ENCODE measurements at regions not wholly inside any gene's neighbourhood (a gene's known extent, or its start where the extent isn't known, plus 50 kb on each side); places are given as distances from the start of the nearest gene placed in this dataset.

DNA sequence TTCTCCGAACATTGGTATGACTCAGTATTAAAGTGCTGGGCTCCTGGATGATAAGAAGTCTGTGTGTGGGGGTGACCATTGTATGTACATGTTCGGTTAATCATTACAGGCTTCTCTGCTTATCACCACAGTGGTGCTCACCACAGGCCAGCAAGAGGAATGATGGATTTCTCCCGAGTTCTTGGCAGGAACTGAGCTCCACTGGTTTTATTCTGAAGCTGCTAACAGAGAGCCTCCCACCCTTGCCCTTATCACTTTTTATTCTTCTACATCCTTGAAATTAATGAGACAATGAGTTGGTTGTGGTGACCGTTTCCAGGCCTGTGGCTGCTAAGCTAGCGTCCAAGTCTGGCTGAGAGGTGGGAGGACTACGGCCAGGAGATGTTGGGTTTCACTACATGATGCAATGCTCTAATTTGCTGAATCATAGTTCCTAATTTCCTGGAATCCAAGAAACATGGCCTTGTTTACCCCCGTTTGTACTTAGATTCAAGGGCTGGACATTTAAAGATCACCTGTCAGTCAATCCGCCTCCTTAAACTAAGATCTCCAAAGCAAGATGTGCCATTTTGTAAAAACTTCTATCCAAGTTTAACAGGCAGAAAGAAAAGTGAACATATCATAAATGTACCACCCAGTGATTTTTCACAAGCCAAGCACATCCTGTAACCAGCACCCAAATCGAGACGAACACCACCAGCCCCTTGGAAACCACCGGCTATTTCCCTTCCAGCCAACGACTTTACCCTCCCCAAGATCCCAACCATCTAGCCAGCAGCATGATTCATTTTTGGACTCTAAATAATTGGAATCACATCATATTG is 172.5 kb downstream of the FOXA2 start:
- no peak for TF ChIP-seq POLR2A (IDR thresholded peaks at IDR 0.05)
- TF ChIP-seq, protein P1, sequence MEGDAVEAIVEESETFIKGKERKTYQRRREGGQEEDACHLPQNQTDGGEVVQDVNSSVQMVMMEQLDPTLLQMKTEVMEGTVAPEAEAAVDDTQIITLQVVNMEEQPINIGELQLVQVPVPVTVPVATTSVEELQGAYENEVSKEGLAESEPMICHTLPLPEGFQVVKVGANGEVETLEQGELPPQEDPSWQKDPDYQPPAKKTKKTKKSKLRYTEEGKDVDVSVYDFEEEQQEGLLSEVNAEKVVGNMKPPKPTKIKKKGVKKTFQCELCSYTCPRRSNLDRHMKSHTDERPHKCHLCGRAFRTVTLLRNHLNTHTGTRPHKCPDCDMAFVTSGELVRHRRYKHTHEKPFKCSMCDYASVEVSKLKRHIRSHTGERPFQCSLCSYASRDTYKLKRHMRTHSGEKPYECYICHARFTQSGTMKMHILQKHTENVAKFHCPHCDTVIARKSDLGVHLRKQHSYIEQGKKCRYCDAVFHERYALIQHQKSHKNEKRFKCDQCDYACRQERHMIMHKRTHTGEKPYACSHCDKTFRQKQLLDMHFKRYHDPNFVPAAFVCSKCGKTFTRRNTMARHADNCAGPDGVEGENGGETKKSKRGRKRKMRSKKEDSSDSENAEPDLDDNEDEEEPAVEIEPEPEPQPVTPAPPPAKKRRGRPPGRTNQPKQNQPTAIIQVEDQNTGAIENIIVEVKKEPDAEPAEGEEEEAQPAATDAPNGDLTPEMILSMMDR (IDR thresholded peaks at IDR 0.05) = no peak
